Activated B cell treated with CpG ODN at 0.5 μM for 24 hours (primary cell): ENCODE measurements at regions not wholly inside any gene's neighbourhood (a gene's known extent, or its start where the extent isn't known, plus 50 kb on each side); places are given as distances from the start of the nearest gene placed in this dataset.

Experiments used
- ATAC-seq: fragments of 200-7000 bp; cut with Tn5 transposase; one replicate; pipeline ENCODE4 v1.10.0; 2021; ENCODE audit warnings: low read depth, mild to moderate bottlenecking, moderate library complexity
- CTCF ChIA-PET: fragments of 350-600 bp; sonication (Branson Sonifier 250); formaldehyde crosslinking; loops from one replicate; lab custom pipeline; 2021; ENCODE audit warnings: antibody characterized with exemption; lab: Charles Lee
- POLR2A ChIA-PET: fragments of 350-600 bp; sonication (Branson Sonifier 250); formaldehyde crosslinking; loops from one replicate; lab custom pipeline; 2021; ENCODE audit warnings: antibody characterized with exemption; lab: Charles Lee
- DNase-seq: peaks from one replicate; pipeline ENCODE4 v3.0.0; 2022
- H3K27ac Mint-ChIP-seq: one replicate; pipeline ENCODE4 v1.8.0; 2020; ENCODE audit warnings: mixed read lengths
- H3K27me3 Mint-ChIP-seq: one replicate; pipeline ENCODE4 v1.8.0; 2021; ENCODE audit warnings: mixed read lengths
- H3K36me3 Mint-ChIP-seq: one replicate; pipeline ENCODE4 v1.8.0; 2021; ENCODE audit warnings: low read depth, mixed read lengths
- H3K4me1 Mint-ChIP-seq: one replicate; pipeline ENCODE4 v1.8.0; 2021; ENCODE audit warnings: mixed read lengths
- H3K4me3 Mint-ChIP-seq: one replicate; pipeline ENCODE4 v1.8.0; 2020; ENCODE audit warnings: mild to moderate bottlenecking, mixed read lengths
- H3K9me3 Mint-ChIP-seq: one replicate; pipeline ENCODE4 v1.8.0; 2020; ENCODE audit warnings: mixed read lengths
- intact Hi-C: fragments of 100-400 bp; cut with micrococcal nuclease; formaldehyde crosslinking; loops from one replicate; pipeline ENCODE4 v1.15.1; 2024
- TF ChIP-seq, protein P1 (sequence below): fragments of 200-600 bp; IDR thresholded peaks from one replicate; pipeline ENCODE4 v1.8.0; 2022; ENCODE audit warnings: antibody characterized with exemption, mild to moderate bottlenecking

DNA sequence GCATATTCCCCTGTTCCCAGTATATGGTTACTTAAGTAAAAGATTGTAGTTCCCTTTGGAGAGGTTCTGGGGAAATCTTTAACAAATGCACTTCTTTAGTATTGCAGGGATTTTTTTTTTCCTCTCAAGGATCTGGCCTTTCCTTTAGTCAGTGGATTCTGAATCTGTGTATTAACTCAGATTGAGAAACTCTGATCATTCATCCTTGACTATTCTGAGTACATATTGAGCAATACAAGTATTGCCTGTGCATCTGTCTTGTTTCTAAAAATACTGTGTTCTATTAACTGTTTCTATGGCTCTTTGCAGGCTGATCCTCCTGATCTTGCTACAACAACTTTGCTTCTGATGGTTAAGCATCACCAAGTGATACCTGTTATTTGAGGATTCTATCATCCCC is 67.8 kb upstream of the FGGY start:
- DNase-seq (no peak), ATAC-seq (no peak)
- H3K27ac Mint-ChIP-seq = no peak overlapping the region
- no peak overlapping the region for H3K4me3 Mint-ChIP-seq
- intact Hi-C loops = loop anchor here (5.0 kb wide), 1 partner anchor 528 kb away; no protein-coding TSS in a partner anchor
- H3K4me1 Mint-ChIP-seq = no peaks in the 10 kb centered on the region
- H3K27me3 Mint-ChIP-seq = no peaks in the 10 kb centered on the region
- no peaks in the 10 kb centered on the region for H3K36me3 Mint-ChIP-seq
- POLR2A ChIA-PET = no interaction called here
- CTCF ChIA-PET = interaction anchor here (1.2 kb wide), 1 partner anchor 43 kb away, joined by 3 read pairs; no protein-coding TSS in a partner anchor
- H3K9me3 Mint-ChIP-seq = no peaks in the 10 kb centered on the region
- TF ChIP-seq, protein P1, sequence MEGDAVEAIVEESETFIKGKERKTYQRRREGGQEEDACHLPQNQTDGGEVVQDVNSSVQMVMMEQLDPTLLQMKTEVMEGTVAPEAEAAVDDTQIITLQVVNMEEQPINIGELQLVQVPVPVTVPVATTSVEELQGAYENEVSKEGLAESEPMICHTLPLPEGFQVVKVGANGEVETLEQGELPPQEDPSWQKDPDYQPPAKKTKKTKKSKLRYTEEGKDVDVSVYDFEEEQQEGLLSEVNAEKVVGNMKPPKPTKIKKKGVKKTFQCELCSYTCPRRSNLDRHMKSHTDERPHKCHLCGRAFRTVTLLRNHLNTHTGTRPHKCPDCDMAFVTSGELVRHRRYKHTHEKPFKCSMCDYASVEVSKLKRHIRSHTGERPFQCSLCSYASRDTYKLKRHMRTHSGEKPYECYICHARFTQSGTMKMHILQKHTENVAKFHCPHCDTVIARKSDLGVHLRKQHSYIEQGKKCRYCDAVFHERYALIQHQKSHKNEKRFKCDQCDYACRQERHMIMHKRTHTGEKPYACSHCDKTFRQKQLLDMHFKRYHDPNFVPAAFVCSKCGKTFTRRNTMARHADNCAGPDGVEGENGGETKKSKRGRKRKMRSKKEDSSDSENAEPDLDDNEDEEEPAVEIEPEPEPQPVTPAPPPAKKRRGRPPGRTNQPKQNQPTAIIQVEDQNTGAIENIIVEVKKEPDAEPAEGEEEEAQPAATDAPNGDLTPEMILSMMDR = no peak

DNA sequence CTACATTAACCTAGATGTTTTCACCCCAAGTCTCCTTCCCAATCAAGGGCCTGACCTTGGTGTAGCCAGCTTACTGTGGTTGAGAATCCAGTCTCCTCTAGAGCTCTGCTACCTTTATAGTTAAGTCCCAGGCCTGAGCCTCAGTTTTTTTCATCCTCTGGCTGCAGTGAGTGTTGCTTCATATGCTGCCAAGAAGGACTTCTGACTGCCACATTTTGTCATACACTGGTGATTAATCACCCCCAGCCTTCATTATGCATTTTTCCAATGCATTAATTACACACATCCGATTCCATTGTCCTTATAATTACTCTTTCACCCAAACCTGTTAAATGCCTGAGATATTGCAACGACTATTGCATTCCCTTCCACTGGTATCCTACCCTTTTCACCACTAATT is 66.3 kb upstream of the FGGY start:
- Mint-ChIP-seq H3K4me3 (no peak overlapping the region), H3K9me3 (no peaks in the 10 kb centered on the region), H3K4me1 (no peaks in the 10 kb centered on the region), H3K27me3 (no peaks in the 10 kb centered on the region), H3K27ac (no peak overlapping the region), H3K36me3 (no peaks in the 10 kb centered on the region)
- POLR2A ChIA-PET = no interaction called here
- TF ChIP-seq, protein P1 = no peak
- DNase-seq (no peak), ATAC-seq (no peak)
- CTCF ChIA-PET = no interaction called here
- intact Hi-C loops = no loop called here

DNA sequence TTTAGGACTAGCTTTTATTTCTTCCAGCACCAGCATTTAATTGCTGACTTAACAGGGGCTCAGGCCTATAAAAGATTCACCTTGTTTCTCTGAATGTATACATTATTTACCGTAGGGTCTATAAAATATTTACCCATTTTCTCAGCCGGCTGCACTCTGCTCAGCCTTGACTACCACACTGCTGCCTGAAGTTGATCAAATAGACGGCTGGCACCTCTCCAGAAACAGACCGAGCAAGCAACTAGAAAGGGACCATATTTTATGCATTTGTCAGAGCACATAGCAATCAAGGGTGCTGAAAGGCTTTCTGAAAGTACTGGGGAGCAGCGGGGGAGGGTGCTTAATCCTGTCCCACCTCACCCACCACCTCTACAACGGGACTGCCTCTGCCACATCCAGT is 64.7 kb upstream of the FGGY start:
- TF ChIP-seq, protein P1 = no peak
- Mint-ChIP-seq H3K27me3 (no peaks in the 10 kb centered on the region), H3K4me1 (no peaks in the 10 kb centered on the region), H3K4me3 (no peak overlapping the region), H3K27ac (no peak overlapping the region), H3K36me3 (no peaks in the 10 kb centered on the region), H3K9me3 (no peaks in the 10 kb centered on the region)
- no peak for DNase-seq
- ChIA-PET CTCF (no interaction called here), POLR2A (no interaction called here)
- intact Hi-C loops = no loop called here
- no peak for ATAC-seq

DNA sequence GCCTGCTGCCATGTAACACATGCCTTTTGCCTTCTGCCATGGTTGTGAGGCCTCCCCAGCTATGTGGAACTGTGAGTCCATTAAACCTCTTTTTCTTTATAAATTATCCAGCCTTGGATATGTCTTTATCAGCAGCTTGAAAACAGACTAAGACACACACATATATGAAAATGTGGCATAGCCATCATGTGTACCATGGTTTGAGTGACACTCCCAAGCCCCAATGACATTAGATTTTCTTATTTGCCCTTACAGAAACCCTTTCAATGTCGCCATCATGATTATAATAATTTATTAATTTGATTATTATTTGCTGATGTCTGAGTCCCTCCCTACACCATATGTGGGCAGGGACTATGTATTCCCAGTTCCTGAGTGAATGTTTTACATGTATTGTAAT is 63.5 kb upstream of the FGGY start:
- POLR2A ChIA-PET = no interaction called here
- H3K27me3 Mint-ChIP-seq = peaks cover 2% of the 10 kb centered on the region
- H3K27ac Mint-ChIP-seq = no peak overlapping the region
- TF ChIP-seq, protein P1 = no peak
- H3K4me3 Mint-ChIP-seq = no peak overlapping the region
- no peaks in the 10 kb centered on the region for H3K36me3 Mint-ChIP-seq
- ATAC-seq (no peak), DNase-seq (no peak)
- H3K4me1 Mint-ChIP-seq = no peaks in the 10 kb centered on the region
- H3K9me3 Mint-ChIP-seq = no peaks in the 10 kb centered on the region
- intact Hi-C loops = no loop called here
- CTCF ChIA-PET = no interaction called here

DNA sequence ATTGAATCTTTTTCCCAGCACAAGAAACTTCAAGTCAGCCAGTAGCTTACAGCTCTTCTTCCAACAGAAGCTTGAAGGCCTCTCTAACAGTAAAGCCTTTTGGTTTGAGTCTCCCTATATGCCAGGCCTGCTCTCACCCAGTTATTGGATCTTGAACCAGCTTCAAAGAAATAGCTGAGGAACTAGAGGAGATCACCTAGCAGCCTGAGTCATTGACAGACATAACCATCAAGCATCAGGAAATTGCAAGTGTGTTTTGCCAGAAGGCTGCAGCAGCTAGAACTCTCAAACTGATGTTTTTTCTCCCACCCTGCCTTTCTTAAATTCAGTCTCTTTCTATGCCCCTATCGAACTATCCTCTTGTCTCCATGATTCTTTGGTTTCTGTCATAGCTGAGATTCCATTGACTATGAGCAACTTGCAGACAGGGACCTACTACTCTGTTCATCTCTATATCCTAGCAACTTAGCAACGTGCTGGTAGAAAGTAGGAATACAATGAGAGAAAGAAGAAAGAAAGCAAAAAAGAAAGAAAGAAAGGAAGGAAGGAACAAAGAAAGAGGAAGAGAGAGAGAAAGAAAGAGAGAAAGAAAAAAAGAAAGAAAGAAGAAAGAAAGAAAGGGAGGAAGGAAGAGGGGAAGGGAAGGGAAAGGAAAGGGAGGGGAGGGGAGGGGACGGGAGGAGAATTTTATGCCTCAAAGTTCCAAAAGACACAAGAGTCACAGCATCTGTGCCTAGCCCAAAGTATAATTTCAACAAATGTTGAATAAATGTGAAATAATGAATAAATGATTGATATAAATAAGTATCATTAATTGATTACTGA is 60.0 kb upstream of the FGGY start:
- intact Hi-C loops = no loop called here
- peaks cover 2% of the 10 kb centered on the region for H3K27me3 Mint-ChIP-seq
- TF ChIP-seq, protein P1 = no peak
- H3K4me3 Mint-ChIP-seq = no peak overlapping the region
- no peak overlapping the region for H3K27ac Mint-ChIP-seq
- DNase-seq (no peak), ATAC-seq (no peak)
- ChIA-PET CTCF (no interaction called here), POLR2A (no interaction called here)
- no peaks in the 10 kb centered on the region for H3K9me3 Mint-ChIP-seq
- no peaks in the 10 kb centered on the region for H3K36me3 Mint-ChIP-seq
- H3K4me1 Mint-ChIP-seq = no peaks in the 10 kb centered on the region
